Breast epithelium (tissue), 3 donors: ENCODE measurements at regions not wholly inside any gene's neighbourhood (a gene's known extent, or its start where the extent isn't known, plus 50 kb on each side); places are given as distances from the start of the nearest gene placed in this dataset.

ENCODE experiments used
- CTCF ChIP-seq, 3 donors: fragments of 450-650 bp; IDR thresholded peaks; one replicate each; pipeline ENCODE4 v1.5.1; 2016 to 2017; ENCODE audit warnings: antibody characterized with exemption in 3 of 3, mild to moderate bottlenecking in 3 of 3, moderate library complexity in 3 of 3
- POLR2A ChIP-seq: fragments of 450-650 bp; IDR thresholded peaks from one replicate; pipeline ENCODE4 v1.6.1; 2016; ENCODE audit warnings: antibody characterized with exemption, mild to moderate bottlenecking, moderate library complexity
- POLR2AphosphoS5 ChIP-seq, 3 donors: sonication (generic); formaldehyde crosslinking; IDR thresholded peaks; one replicate each; pipeline ENCODE4 v1.6.1; 2017; ENCODE audit warnings: antibody characterized with exemption in 3 of 3

GRCh38 chr1:162942916-162943559 lies 82.1 kb upstream of the CCDC190 start:
- no peak for TF ChIP-seq CTCF (IDR thresholded peaks at IDR 0.05)
- no peak for TF ChIP-seq POLR2A
- TF ChIP-seq POLR2AphosphoS5 (IDR thresholded peaks at IDR 0.05) = no peak
